ENCODE measurements at regions not wholly inside any gene's neighbourhood (a gene's known extent, or its start where the extent isn't known, plus 50 kb on each side); places are given as distances from the start of the nearest gene placed in this dataset.
A peak's percentile ranks its signal among the peaks of the same experiment; 100 is the strongest.
"Not testable (repeated sequence)": the region's sequence is repeated elsewhere in the genome, so short reads cannot be mapped to it uniquely, and the experiment has no call there.

DNA sequence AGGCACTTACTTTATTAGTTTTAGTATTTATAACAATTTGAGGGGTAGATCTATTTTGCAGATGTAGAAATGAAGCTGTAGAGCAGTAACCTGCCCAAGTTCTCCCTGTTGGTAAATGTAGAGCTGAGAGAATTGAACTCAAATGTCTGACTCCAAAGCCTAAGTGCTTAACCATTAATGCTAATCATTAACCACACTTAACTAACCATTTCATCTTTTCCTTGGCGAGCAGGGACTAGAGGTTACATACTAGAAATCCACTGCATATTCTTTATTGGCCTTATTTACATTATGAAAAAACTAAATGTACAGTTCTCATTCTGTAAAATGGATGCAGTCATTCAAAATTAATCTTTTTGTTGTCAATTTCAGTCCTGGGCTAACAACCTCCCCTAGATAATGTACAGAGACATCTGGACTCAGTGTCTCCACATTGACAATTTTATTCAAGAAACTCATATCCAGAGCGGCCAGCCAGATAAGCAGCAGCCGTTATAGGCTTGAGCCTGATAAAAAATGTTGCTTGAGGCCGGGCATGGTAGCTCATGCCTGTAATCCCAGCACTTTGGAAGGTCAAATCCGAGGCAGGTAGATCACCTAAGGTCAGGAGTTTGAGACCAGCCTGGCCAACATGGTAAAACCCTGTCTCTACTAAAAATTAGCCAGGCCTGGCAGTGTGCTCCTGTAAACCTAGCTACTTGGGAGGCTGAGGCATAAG is 76.7 kb upstream of the PICALM start:
- no peak for DNase-seq

- DNase-seq: no peak
Observed at GRCh38 chr11:86144846-86145245, 76.0 kb upstream of the PICALM start.

DNA sequence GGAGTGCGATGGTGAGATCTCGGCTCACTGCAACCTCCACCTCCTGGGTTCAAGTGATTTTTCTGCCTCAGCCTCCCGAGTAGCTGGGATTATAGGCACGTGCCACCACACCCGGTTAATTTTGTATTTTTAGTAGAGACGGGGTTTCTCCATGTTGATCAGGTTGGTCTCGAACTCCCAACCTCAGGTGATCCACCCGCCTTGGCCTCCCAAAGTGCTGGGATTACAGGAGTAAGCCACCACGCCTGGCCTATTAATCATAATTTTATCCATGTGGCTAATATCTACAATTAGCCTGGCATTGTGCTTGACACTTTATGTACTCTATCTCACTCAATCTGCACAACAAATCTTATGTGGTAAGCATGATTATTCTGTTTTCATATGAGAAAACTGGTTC is 75.2 kb upstream of the PICALM start:
- not testable (repeated sequence) for DNase-seq

DNA sequence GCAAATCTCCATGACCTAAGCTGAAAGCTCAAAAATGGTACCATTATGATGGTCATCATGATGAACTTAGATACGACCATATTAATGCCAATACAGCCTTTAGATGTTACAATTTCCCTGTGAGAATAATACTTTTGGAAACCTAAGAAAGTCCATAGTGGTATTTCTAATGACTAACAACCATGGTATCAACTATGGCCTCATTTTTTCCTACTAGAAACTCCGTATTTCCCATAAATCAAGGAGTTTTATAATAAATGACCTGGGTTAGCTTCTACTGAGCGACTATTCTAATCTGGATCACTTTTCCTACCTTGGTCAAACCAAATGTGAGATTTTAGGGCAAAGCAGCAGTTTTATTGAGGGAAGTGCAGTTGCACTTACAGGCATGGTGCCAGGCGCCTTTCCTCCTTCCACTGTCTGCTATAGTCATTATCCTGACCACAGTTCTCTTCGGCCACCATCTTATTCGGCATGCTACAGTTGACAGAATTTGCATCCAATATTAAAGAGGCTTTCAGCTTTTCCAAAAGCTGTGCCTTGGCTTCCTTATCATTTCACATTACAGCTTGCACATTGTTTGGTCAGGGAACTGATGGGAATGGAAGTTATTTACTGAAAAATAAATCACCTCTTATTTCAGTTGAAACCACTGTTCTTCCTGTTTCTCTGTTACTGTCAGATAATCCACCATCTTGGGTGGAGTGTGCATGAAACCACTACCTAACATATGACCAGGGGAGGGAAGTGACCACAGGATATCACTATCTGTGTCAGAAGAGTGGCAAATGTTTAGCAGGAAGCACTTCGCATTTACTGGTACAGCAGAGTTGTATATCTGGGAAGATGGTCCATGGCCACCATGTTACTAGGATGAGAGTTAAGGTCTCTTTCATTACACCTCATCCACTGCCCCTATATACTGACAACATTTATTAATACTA is 74.5 kb upstream of the PICALM start:
- no peak for DNase-seq

DNA sequence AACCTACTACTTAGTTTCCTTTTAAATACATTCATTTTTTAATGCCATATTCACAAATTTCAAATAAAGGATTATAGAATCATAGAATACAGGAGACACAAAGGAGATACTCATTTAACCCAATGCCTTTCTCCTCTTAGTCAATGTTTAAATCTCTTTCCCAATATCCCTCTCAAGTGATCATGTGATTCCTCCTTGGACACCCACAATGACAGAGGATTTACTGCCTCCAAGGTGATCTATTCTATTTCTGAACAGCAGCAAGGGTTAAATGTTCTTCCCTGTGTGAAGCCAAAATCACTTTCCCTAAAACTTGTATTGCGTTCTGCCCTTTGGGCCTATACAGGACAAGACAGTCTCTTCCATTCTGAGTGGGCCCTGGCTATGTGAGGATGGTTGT is 73.3 kb upstream of the PICALM start:
- no peak for DNase-seq

GRCh38 chr11:86141727-86142126 is 72.8 kb upstream of the PICALM start:
- no peak for DNase-seq

DNA sequence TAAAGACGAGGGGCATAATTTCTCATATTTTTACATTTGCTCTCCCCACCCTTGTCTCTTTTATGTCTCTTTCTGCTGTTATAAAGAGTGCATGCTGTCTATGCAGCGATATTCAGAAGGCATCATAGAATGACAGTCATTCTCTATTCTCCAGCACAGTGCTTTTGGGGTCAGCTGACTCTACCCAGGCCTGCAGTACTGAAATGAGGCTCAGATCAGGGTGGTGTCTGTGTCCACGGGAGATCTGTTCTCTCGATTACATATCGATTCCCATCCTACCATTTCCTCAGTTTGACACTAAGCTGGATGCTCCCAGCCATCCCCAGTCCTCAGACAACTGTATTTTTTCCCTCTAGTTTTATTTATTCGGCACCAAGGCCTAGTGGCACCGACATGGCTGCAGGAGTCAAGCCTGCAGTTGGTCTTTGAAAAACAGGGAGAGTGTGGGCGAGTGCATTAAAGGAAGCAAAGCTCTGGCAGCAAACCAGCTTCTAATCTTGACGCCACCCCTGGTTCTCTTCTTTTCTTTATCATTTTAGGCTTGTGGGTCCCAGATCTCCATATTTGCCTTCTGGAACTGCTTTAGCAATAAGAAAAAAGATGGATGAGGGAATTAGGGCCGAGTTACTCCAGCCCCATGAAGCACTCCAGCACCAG is 71.6 kb upstream of the PICALM start:
- no peak for DNase-seq

- peak; percentile 28 for DNase-seq
Observed at GRCh38 chr11:86138958-86139357, 70.1 kb upstream of the PICALM start.

DNA sequence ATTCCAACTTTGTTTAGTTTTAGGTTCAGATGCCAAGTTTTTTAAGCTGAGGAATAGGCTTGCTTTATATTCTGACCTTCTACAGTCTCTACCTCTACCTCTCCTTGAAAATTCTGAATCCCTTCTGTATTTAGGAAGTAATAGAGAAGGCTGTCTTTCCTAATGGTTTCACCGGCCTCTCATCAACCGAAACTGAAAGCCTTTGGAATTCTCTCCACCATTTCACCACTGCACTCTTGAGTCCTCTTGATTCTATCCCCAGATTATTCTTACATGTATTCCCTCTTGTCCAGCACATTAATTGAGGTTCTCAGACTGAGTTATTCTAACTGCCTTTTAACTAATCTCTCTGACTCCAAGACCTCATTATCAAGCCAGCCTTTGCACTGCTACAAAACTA is 67.7 kb upstream of the PICALM start:
- DNase-seq: no peak

- no peak for DNase-seq
Observed at GRCh38 chr11:86135319-86135714, 66.4 kb upstream of the PICALM start.

GRCh38 chr11:86134580-86135318 is 65.9 kb upstream of the PICALM start:
- no peak for DNase-seq

GRCh38 chr11:86132667-86133249 is 63.9 kb upstream of the PICALM start:
- no peak for DNase-seq

GRCh38 chr11:86129740-86130540 is 61.1 kb upstream of the PICALM start:
- DNase-seq: no peak

- no peak for DNase-seq
Observed at GRCh38 chr11:86128914-86129313, 60.0 kb upstream of the PICALM start.

DNA sequence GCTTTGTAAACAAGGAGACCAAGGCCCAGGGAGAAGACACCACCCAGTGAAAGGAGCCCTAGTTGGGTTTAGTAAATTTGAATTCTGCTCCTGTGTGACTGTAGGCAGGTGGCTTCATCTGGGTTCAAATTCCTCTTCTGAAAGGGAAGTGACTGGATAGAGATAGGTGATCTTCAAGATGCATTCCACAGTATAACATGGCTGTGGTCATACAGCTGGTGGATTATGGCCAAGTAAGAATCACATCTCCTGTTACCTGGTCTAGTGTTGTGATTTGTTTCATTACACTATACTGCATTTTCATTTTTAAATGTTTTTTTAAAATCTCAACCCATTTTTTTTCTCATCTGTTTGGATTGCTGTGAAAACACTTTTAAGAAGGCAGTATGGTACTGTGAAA is 58.0 kb upstream of the PICALM start:
- no peak for DNase-seq

DNA sequence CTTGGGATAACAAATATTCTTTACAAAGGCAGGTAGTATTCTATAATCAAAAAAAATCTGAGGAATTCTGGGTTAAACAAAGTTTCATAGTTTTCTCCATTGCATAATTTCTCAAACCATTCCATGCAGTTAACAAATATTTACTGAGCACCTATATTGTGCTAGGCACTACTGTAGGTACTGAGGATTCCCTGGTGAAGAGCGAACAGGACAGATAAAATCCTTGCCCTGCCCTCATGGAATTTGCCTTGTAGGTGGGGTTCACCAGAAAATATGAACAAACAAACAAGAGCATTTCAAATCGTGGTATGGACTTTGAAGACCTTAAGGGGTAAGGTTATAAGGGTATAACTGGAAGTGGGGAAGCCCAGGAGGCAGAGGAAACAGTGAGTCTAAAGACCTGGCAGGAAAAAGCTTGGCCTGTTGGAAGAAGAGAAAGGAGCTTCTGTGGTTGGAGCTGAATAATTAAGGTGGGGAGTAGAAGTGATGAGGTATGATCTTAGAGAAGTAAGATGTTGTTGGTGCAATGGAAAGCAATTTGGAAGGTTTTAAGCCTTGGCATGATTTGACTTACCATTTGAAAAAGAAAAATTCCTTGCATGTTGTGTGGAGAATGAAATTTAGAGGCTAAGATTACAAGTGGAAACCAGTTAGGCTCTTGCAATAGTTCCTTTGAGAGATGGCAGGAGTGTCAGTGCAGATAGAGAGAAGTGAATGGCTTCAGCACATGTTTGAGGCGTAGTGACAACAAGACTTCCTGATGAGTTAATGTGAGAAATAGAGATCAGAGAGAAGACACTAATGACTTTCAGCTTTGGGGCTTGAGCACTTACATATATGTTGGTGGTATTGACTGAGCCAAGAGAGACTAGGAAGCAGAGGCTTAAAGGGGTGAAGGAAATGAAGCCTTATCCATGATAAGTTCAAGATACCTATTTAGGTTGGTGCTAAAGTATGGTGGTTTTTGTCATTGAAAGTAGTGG is 55.7 kb upstream of the PICALM start:
- no peak for DNase-seq

GRCh38 chr11:86122773-86123172 is 53.9 kb upstream of the PICALM start:
- no peak for DNase-seq

DNA sequence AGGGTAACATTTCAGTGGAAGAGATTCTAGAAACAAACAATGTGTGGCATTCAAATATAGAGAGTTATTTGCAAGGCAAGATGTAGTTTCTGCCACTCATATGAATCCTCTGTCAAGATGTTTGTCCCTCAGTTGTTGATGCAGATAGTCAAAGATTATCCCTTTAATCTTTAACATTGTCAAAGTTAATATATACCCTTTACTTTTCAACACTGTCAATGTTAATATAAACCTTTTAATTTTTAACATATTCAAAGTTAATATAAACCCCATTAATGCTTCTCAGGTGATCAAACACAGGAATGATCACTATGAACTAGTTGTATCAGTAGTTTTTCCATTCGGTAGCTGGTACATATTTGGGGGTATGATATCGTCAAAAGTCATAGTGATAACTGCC is 51.9 kb upstream of the PICALM start:
- DNase-seq: no peak

DNA sequence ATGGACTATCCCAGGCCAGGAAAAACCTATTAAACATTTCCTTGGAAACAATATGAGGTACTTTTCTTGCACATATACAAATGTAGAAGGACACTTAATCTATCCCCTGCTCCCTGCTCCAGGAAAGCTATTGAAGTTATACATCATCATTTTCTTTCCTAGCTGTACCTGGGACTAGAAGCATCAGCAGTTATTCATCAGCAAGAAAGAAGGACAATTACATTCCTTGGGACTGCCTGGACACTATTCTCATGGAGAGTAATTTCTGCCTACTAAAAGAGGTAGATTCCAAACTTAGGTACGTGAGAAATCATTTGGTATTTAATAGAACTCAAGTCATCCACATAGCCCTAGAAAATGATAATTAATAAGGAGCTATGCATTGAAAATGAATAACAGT is 51.0 kb upstream of the PICALM start:
- no peak for DNase-seq

- no peak for DNase-seq
Observed at GRCh38 chr11:86119077-86119476, 50.2 kb upstream of the PICALM start.

Data from activated CD4-positive, alpha-beta T cell treated with anti-CD3 and anti-CD28 coated beads for 48 hours (primary cell).